GM12892 (cell line): ENCODE measurements at regions not wholly inside any gene's neighbourhood (a gene's known extent, or its start where the extent isn't known, plus 50 kb on each side); places are given as distances from the start of the nearest gene placed in this dataset.

Experiments
- DNase-seq: peaks from one replicate; pipeline ENCODE4 v3.0.0; 2011; ENCODE audit not compliant: insufficient read length
- FAIRE-seq: peaks from 2 replicates; lab custom pipeline; 2011; peaks lifted over from hg19 to GRCh38; lab: Jason Lieb, UNC
- POLR2A ChIP-seq: IDR thresholded peaks from 2 replicates; pipeline ENCODE4 v1.6.1; 2011; ENCODE audit warnings: low read depth, low read length, control low read depth
- POLR2AphosphoS5 ChIP-seq: IDR thresholded peaks from 2 replicates; pipeline ENCODE4 v1.6.1; 2011; ENCODE audit warnings: low read depth, low read length, control low read depth
- TAF1 ChIP-seq: IDR thresholded peaks from 2 replicates; pipeline ENCODE4 v1.6.1; 2011; ENCODE audit warnings: low read depth, mild to moderate bottlenecking, control low read depth, low read length, borderline replicate concordance

DNA sequence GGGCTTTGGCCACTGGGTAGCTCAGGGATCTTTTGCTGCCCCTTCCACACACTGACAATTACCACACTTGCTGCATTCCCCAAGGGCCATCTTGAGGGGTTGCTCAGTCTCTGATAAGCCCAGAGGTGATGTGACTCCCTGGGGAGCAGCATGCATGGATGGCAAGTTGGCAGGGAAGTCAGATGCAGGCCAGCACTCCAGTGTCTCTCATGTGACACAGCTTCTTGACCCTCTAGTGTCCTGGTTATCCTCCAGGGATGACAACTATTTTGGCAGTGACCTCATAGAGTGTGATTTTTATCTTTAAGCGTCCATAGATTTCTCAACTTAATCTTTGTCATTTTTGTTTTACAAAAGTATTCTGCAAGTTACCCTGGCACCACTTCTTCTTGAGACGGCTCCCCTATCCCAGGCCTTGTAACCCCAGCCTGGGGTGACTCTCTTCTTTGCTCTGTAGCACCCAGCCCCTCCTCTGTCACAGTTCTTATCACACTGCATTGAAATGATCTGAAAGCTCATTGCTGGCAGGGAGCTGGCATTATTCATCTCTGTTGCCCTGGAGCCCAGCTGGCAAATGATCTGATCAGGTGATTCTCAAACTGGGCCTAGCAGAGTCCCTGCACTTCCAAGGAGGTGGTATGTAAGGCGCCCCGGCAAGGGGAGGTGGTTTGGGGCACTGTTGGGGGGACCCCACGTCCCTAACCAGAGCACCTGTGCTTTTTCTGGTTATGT is 72.6 kb downstream of the TENT5C start:
- DNase-seq (no peak), FAIRE-seq (no peak)
- TF ChIP-seq TAF1, result no peak
- no peak for TF ChIP-seq POLR2AphosphoS5
- TF ChIP-seq POLR2A, result no peak

DNA sequence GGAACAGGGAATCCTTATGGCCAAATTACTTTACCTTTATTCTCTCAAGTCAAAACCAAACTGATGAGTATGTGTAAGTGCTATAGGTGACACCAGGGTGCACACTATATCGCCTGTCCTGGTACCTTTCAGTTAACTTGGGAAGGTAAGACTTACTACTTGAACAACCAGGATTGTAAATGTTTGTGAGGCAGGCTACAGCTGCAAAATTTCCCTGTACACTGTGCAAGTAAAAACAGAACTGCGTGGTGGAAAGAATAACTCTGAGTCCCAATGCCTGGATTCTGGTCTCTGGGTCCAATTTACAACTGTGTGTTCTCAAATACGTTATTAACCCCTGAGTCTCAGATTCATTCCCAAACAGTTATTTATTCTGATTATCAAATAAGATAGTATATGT is 73.5 kb downstream of the TENT5C start:
- FAIRE-seq, result no peak
- DNase-seq, result no peak
- TF ChIP-seq TAF1, result no peak
- TF ChIP-seq POLR2A, result no peak
- no peak for TF ChIP-seq POLR2AphosphoS5

DNA sequence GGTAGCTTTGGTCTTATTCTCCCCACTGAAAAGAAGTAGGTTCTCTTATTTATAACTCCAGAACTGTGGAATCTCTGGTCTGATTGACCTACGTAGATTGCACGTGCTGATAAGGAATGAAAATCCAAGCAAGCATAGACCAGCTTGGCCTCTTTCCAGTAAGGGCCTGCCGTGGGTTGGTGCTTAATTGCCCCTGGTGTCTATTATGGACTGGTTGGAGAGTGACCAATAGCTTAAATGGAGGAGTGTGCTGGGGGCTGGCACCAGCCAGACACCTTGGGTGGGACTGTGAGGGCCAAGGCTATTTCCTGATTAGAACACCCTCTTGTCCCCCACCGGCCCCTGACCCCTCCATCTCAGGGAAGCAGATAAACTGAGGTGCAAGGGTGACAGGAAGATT is 74.0 kb downstream of the TENT5C start:
- DNase-seq, result no peak

DNA sequence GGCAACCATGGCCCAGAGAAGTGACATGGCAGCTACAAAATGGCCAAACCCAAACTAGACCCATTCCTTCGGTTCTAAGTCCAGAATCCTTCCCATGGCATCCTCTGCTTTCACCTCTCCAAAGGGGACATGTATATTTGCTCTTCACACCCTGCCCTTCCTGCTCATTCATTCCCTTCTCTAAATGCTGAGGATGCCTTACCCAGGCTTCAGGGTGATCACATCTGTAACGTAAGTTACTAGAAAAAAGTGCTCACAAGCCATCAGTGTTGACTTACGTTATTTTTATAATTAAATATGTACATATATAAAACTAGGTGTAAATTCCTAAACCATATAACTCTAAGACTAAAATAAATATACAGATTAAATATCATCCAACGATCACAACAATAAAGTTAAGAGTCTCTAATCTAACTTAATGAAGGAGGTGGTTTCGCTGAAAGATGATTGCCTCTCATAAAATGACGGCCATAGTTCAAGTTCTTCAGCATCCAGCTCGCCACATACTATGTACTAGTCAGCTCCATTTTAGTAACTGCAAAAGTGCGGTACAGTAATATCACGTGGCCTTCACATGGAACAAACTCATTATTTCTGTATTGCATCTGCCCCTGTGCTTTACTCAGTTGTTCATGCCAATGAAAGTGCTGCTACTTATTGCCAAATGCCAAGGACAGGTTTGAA is 74.6 kb downstream of the TENT5C start:
- FAIRE-seq (no peak), DNase-seq (no peak)
- TF ChIP-seq POLR2AphosphoS5, result no peak
- no peak for TF ChIP-seq POLR2A
- TF ChIP-seq TAF1, result no peak

More for the DNA sequence above, 74.0 kb downstream of the TENT5C start:
- TF ChIP-seq POLR2AphosphoS5 (no peak), TAF1 (no peak), POLR2A (no peak)
- no peak for FAIRE-seq

DNA sequence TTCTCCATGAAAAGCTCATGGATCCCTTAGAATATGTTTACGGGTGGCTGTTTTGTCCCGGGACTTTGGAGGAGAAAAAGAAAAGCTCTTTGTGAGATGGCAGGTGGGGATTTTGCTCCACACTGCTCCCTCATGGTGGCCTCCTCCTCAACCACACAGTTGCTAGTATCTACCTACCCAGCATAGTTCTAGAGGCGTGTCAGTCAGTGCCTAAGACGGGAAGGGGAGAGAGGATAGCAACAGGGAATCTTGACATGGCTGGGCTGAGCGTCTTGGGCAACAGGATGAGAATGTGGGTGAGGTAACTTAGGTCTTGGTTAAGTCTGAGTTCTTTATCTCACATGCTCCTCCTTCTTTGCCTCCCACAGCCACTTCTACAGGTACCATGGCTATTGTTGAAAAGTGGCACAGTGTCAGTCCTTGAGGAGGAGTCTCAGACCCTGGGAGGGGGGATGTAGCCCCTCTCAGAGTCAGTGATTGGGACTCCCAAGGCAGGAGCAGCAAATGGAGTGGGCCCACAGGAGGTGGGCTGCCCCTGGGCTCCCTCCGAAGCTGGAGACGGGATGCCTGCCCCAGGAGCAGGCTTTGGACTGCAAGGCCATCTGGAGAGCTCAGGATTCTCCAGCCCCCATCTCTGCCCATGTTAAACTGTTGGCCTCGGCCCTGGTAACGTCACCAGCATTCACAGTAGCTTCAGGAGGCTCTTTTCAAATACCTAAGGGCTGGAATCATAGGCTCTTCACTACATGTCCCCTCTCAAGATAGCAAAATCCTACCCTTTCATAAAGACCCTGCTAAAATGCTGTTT is 75.4 kb downstream of the TENT5C start:
- DNase-seq (no peak), FAIRE-seq (no peak)
- TF ChIP-seq POLR2AphosphoS5 (no peak), TAF1 (no peak), POLR2A (no peak)

DNA sequence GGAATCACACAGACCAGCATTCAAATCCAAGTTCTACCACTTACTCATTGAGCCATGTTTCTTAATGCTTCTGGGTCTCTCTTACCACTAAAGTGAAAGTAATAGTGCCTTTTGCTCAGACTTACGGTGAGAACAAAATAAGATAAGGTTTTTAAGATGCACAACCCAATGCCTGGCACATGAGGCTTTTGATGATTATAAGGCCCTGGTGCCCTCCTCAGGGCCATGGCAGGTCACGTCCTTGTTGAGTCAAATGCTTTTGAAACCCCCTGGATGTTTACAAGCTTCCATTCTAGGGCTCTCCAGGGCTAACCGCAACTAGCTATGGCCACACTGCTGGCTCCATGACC is 76.0 kb downstream of the TENT5C start:
- TF ChIP-seq TAF1 (no peak), POLR2AphosphoS5 (no peak), POLR2A (no peak)
- DNase-seq, result no peak
- no peak for FAIRE-seq

DNA sequence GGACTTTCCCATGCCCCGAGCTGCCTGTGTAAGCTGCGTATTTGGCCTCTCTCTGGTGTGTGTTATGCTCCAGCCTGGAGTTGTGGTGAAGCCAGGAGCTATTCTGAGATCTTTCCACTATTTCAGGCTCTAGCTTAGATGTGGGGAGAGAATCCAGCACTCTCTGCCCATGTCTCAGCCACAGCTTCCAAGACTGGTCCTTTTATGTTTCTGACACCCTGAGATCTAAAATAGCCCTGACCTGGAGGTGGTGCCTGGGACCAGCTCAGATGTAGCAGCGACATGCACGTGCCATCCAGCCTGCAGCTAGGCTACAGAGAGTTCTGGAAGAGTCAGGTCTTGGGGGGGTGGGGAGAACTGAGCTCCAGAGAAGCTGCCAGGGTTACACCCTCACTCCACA is 76.5 kb downstream of the TENT5C start:
- no peak for TF ChIP-seq POLR2A
- no peak for TF ChIP-seq POLR2AphosphoS5
- TF ChIP-seq TAF1, result no peak
- no peak for FAIRE-seq

DNA sequence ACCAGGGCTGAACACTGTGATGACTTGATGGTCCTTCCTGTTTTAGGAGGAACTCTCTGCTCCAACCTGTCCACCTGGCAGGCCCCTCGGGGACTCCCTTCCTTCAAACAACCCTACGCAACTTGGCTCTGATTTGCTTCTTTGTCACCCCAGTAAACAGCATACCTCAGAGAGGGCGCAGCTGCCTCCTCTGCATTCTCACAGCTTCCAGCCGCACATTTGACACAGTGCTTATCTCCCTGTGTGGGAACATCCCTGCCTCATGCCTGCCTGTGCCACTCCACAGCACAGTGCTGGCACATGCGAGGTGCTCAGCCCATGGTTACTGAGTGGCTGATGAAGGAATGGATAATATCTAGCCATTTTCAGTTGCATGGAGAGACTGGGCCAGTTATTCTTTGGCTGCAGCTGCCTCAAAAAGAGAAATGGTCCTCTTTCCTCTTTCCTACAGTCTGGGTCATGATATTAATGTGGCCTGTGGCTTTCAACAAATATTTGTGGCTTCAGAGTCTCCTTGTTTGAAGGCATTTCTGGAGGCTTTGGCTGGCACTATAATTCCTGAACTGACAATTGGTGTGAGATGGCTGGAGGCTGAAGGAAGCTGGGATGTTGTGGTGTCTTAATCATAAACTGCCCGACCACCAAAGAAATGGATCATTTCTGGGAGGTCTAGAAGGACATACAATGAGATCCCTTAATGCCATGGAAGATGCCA is 77.9 kb downstream of the TENT5C start:
- no peak for TF ChIP-seq POLR2A
- TF ChIP-seq TAF1, result no peak
- no peak for TF ChIP-seq POLR2AphosphoS5
- no peak for DNase-seq
- FAIRE-seq, result no peak

More for the DNA sequence above, 76.5 kb downstream of the TENT5C start:
- no peak for DNase-seq

DNA sequence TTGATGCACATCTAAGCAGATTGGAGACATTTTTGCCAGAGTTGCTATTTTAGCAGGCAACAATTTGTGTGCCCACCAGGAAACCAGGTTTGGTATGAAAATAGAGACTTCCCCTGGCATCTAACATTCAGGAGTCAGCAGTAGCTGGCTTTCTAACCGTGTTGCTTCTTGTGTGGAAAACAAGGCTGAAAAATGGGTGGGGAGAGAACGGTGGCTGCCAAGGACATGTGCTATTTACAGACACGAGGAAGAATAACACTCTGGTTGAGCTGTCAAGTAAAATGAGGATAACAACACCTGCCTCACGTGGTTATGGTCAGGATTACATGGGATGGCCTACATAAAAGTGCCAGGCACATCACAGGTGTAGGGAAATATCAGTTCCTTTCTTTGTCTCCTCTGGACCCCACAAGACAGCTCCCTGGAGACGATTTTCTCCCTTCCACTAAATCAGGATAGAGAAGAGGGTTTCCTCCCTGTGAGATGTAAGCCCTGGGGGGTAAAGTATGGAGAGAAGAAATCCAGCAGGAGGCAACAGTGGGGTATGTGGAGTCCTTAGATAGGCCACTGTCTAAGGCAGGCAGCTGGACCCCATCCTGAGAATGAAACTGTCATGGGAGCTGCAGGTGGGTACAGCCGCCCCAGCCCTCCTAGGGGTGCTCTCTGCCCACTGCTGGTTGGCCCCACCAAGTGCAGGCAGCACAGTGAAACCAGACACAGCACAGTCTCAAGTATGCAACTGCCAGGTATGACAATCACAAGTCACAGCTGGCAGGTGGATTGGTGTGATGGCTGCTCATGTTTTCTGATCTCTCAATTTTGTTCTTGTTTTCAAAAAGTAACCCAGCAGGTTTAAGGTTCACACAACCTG is 80.3 kb downstream of the TENT5C start:
- DNase-seq, result no peak

DNA sequence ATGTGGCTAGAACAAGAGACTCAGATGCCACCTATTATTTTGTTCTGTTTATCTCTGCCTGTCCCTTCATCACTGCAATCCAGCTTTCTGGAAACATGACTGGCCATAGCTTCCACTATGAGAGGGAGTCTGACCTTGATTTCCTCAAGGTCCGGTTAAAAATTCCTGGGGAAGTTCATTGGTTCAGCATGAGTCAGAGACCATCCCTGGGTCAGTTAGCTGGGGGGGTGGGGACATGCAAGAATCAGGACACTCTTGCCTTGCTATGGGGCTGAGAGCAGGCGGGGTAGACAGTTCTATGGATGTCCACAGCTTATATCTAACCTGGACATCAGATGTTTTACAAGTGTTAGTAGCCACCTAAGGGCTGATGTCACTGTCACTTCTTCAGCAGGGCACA is 81.1 kb downstream of the TENT5C start:
- no peak for TF ChIP-seq POLR2A
- no peak for TF ChIP-seq TAF1
- FAIRE-seq (no peak), DNase-seq (no peak)

More for the DNA sequence above, 80.3 kb downstream of the TENT5C start:
- no peak for FAIRE-seq
- TF ChIP-seq TAF1 (no peak), POLR2AphosphoS5 (no peak), POLR2A (no peak)

DNA sequence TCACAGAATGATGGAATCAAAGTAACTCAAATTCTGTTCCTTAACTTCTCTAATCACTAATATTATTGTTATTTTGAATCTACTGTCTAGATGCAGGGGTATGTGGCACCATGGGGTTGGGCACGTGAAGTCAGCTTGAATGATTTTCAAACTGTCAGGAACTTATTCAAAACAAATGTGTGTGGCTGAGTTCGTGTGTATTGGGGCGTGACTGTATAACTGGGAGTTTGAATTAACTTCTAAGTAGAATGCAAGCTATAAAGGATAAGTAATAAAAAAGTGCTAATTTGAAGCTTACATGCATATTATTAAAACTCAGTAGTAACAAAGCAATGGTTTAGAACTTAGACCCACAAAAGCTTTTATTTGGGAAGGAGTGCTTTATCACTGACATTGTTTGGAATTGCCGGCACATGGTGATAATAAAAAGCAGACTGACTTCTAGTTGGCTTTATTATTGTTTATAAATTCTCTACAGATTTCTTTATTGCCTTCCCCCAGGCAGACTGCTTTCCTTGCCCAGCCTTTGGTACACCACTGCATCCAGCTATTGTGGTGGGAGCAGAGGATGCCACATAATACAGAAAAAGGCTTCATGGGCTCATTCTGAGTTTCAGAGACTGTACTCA is 84.3 kb downstream of the TENT5C start:
- DNase-seq (no peak), FAIRE-seq (no peak)
- TF ChIP-seq POLR2AphosphoS5, result no peak
- no peak for TF ChIP-seq TAF1
- TF ChIP-seq POLR2A, result no peak
